WTC11 (cell line): ENCODE measurements at regions not wholly inside any gene's neighbourhood (a gene's known extent, or its start where the extent isn't known, plus 50 kb on each side); places are given as distances from the start of the nearest gene placed in this dataset.

ENCODE experiments used
- USF1 ChIP-seq: sonication (generic); formaldehyde crosslinking; IDR thresholded peaks from 2 replicates; pipeline ENCODE4 v1.8.0; 2022; ENCODE audit warnings: mild to moderate bottlenecking, missing genetic modification reagents
- TF ChIP-seq, protein P1 (sequence below): fragments of 200-600 bp; IDR thresholded peaks from 2 replicates; pipeline ENCODE4 v1.8.0; 2022; ENCODE audit warnings: antibody characterized with exemption
- TF ChIP-seq, protein P2 (sequence below): fragments of 250-450 bp; sonication (Bioruptor Pico); IDR thresholded peaks from 2 replicates; pipeline ENCODE4 v1.9.0; 2021; ENCODE audit warnings: moderate library complexity, mild to moderate bottlenecking, inconsistent platforms, borderline replicate concordance

- TF ChIP-seq, protein P1, sequence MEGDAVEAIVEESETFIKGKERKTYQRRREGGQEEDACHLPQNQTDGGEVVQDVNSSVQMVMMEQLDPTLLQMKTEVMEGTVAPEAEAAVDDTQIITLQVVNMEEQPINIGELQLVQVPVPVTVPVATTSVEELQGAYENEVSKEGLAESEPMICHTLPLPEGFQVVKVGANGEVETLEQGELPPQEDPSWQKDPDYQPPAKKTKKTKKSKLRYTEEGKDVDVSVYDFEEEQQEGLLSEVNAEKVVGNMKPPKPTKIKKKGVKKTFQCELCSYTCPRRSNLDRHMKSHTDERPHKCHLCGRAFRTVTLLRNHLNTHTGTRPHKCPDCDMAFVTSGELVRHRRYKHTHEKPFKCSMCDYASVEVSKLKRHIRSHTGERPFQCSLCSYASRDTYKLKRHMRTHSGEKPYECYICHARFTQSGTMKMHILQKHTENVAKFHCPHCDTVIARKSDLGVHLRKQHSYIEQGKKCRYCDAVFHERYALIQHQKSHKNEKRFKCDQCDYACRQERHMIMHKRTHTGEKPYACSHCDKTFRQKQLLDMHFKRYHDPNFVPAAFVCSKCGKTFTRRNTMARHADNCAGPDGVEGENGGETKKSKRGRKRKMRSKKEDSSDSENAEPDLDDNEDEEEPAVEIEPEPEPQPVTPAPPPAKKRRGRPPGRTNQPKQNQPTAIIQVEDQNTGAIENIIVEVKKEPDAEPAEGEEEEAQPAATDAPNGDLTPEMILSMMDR = no peak
- TF ChIP-seq USF1 (CRISPR knock-in tag) = no peak
- TF ChIP-seq, protein P2, sequence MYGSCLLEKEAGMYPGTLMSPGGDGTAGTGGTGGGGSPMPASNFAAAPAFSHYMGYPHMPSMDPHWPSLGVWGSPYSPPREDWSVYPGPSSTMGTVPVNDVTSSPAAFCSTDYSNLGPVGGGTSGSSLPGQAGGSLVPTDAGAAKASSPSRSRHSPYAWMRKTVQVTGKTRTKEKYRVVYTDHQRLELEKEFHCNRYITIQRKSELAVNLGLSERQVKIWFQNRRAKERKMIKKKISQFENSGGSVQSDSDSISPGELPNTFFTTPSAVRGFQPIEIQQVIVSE (CRISPR knock-in tag) = no peak
These were observed 99.6 kb downstream of the C11orf87 start for GRCh38 chr11:109521571-109522086.
